ENCODE measurements at regions not wholly inside any gene's neighbourhood (a gene's known extent, or its start where the extent isn't known, plus 50 kb on each side); places are given as distances from the start of the nearest gene placed in this dataset.
"Not testable (repeated sequence)": the region's sequence is repeated elsewhere in the genome, so short reads cannot be mapped to it uniquely, and the experiment has no call there.

- DNase-seq (ENCODE audit: low read depth): no peak
Observed at GRCh38 chr6:156601152-156602065, 175.8 kb upstream of the ARID1B start.

GRCh38 chr6:156600678-156601077 is 176.5 kb upstream of the ARID1B start:
- no peak for DNase-seq (ENCODE audit: low read depth)

DNA sequence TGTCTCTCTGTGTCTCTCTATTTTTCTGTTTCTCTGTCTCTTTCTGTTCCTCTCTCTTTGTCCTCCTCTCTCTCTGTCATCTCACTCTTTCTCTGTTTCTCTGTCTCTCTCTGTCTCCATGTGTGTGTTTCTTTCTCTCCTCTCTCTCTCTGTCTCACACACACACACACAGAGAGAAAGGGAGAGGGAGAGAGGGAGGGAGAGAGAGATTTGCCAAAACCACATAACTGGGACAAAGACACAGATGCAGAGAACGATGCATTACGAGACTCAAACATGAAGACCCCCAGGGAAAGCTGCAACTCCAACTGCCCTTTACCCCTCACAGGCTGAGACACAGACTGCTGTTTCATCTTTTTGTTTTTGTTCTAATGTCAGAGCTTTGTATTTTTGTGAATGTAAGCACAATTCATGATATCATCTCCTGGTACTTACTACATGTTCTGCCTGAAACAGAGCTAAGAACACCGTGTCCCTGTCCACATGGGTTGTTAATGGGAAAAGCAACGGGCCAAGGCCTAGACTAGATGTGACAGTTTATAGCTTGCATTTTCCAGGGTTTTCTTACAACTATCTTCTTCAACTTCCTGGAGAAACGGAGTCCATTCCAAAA is 177.1 kb upstream of the ARID1B start:
- DNase-seq (ENCODE audit: low read depth): no peak

- no peak for DNase-seq (ENCODE audit: low read depth)
Observed at GRCh38 chr6:156599366-156599765, 177.8 kb upstream of the ARID1B start.

DNA sequence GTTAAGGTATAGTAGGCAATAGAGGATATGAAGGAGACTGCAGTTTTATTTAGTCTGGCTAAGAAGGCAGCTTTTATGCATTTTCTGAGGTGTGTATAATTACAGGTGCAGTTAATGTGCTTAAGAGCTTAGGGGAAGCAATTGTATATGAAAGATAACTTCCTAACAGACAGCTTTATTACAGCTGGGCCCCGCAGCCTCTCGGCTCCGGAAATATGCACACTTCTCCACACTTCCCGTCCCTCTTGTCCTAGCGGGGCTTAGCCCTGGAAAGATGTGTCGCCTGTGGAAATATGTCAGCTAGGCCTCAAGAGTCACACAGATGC is 178.4 kb upstream of the ARID1B start:
- no peak for DNase-seq (ENCODE audit: low read depth)

- no peak for DNase-seq (ENCODE audit: low read depth)
Observed at GRCh38 chr6:156598071-156598854, 178.9 kb upstream of the ARID1B start.

DNA sequence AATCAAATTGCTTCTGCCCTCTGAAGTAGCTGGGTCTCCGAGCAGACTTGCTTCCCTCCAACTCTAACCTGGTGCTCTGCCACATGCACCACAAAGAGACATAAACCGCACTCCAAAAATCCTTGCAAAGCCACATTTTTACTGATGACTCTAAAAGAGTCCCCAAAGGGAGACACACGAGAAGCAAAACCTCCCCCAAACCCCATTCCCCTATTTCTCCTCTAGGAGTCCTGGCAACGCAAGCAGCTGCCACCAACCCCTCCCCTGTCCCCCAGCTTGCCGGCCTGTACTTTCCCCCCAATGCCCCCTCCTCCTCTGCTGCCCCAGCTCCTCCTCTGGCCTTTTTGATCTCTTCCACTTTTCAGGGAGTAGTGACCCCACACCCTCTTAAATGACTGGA is 180.1 kb upstream of the ARID1B start:
- no peak for DNase-seq (ENCODE audit: low read depth)

DNA sequence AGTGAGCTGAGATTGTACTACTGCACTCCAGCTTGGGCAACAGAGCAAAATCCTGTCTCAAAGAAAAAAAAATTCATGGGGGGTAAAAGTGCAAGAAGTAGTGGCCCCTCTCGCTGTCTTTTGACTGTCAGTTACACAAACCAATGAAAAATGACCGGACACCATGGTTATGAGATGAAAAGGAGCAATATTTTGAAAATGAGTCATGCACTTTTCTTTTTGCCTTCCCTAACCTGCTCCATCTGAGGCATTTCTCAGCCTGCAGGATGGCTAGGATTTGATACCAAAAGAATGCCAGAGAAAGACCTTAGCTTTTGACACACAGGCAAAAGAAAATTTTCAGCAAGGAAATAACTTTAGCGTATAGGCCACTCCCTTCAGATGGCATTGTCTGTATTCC is 181.7 kb upstream of the ARID1B start:
- DNase-seq (ENCODE audit: low read depth): no peak

DNA sequence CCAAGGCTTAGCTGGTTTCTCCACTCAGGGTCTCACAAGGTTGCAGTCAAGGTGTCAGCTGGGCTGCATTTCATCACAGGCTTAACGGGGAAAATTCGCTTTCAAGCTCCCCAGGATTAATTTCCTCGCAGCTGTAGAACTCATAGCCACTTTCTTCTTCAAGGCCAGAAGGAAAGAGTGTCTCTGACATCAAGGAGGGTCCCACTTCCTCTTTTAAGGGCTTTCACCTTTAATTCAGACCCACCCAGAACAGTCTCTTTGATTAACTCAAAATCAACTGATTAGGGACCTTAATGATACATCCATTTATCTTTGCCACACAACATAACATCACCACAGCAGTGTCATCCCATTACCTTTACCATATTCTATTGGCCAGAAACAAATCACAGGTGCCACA is 183.3 kb upstream of the ARID1B start:
- no peak for DNase-seq (ENCODE audit: low read depth)

GRCh38 chr6:156593127-156593526 is 184.1 kb upstream of the ARID1B start:
- no peak for DNase-seq (ENCODE audit: low read depth)

- DNase-seq (ENCODE audit: low read depth): no peak
Observed at GRCh38 chr6:156590482-156590881, 186.7 kb upstream of the ARID1B start.

- DNase-seq (ENCODE audit: low read depth): no peak
Observed at GRCh38 chr6:156589281-156589680, 187.9 kb upstream of the ARID1B start.

DNA sequence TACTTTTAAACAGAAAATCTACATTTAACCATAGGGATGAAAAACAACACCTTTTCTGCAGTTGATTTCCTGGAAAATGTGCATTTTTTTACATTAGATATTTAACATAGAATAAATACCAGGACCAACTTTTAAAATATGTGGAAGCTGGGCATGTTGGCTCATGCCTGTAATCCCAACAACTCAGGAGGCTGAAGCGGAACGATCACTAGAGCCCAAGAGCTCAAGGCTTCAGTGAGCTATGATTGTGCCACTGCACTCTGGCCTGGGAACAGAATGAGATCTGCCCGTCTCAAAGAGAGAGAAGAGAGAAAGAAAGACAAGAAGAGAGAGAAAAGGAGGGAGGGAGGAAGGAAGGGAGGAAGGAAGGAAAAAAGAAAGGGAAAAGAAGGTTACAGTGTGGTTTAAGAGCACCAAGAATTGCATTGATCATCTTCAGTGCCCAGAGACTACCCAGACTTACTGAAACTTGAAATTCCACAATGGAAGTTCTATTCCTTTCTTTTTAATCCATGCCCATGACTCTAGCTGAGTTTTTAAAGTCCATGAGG is 189.4 kb upstream of the ARID1B start:
- DNase-seq (ENCODE audit: low read depth): no peak

DNA sequence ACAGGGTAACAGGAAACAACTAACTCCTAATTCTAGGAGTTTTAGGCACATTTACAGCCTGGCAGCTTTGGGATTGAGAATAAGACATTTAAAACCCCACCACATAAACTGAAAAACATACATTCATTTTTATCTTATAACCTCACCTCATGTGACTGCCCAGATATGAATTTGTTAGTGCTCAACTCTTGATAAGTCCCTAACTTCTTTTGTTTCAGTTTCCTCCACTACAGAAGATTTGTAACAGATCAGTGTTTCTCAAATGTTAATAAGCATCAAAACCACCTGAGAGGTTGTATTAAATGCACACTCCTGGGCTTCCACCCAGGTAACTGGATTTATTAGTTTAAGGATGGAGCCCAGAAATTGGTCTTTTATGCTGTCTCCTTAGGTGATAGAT is 190.1 kb upstream of the ARID1B start:
- DNase-seq (ENCODE audit: low read depth): no peak

- DNase-seq (ENCODE audit: low read depth): no peak
Observed at GRCh38 chr6:156585859-156586258, 191.3 kb upstream of the ARID1B start.

- DNase-seq (ENCODE audit: low read depth): not testable (repeated sequence)
Observed at GRCh38 chr6:156584121-156584520, 193.1 kb upstream of the ARID1B start.

- DNase-seq (ENCODE audit: low read depth): no peak
Observed at GRCh38 chr6:156583083-156583482, 194.1 kb upstream of the ARID1B start.

- no peak for DNase-seq (ENCODE audit: low read depth)
Observed at GRCh38 chr6:156582509-156582992, 194.6 kb upstream of the ARID1B start.

DNA sequence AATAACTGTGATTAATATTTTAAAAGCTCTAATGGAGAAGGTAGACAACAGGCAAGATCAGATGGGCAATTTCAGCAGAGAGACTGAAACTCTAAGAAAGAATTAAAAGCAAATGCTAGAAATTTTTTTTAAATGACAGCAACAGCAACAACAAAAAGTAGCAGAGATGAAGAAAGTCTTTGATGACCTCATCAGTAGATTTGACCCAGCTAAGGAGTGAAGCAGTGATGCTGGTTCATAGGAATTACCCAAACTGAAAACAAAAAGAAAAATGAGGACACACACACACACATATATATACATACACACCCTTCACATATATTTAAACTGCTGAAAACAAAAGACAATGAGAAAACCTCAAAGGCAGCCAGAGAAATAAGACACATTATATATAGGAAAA is 197.6 kb upstream of the ARID1B start:
- DNase-seq (ENCODE audit: low read depth): no peak

- no peak for DNase-seq (ENCODE audit: low read depth)
Observed at GRCh38 chr6:156577749-156578148, 199.4 kb upstream of the ARID1B start.

DNA sequence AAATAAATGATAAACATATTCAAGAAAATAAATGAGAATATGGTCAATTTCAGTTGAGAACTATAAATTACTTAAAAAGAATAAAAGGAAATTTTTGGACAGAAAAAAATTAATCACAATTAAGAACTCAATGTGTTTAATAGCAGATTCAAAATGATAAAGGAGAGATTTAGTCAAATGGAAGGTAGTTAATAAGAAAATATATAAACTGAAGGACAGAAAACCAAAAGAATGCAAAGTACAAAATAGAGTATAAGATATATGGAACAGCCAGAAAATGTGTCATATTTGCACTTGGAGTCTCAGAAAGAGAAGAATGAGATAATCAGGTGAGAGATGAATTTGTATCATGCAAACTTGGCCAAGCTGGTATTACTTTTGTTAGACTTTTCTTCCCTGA is 201.8 kb upstream of the ARID1B start:
- DNase-seq (ENCODE audit: low read depth): no peak

GRCh38 chr6:156564807-156565149 is 212.4 kb upstream of the ARID1B start:
- DNase-seq (ENCODE audit: low read depth): no peak
